HG03558 (cell line): ENCODE measurements at regions not wholly inside any gene's neighbourhood (a gene's known extent, or its start where the extent isn't known, plus 50 kb on each side); places are given as distances from the start of the nearest gene placed in this dataset.

ENCODE experiments used
- ATAC-seq: cut with Tn5 transposase; IDR thresholded peaks from one replicate; pipeline ENCODE4 v1.9.1; 2021; ENCODE audit warnings: moderate number of reproducible peaks; ENCODE audit not compliant: unreplicated experiment; ENCODE audit errors: extremely low read depth

DNA sequence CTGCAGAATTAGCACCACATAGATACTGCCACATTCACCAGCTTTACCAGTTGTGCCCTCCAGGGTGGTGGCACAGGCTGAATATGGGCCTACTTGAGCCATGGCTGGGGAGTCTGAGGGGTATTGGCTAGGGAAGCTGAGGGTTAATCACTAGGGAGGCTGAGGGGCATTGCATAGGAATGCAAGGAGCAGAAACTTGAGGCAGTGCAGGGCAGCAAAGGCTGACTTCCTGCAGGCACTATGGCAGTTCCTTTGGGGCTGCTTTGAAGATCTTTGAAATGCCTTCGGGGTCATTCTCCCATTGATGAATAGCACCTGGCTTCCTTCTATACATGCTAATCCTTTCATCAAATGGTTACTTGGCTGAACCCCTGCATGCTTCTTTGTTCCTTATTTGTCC is 171.5 kb downstream of the RCN1 start:
- ATAC-seq = no peak

DNA sequence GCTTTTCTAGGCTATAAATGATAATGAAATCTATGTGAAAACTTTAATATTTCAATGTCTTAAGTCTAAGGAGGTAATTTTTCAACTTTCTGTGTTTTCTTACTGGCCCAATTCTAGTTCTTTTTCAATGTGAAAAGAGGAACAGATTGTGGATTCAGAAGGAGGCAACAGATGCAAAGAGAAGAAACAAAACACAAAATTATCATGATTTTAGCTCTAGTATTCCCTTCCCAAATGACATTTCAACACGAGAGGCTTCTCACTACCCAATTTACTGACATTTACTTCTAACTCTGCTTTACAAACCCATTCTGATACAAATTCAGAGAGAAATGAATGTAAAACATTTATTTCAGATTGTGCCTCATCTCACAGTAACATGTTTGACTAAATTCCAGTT is 169.4 kb downstream of the WT1 start:
- ATAC-seq = no peak

DNA sequence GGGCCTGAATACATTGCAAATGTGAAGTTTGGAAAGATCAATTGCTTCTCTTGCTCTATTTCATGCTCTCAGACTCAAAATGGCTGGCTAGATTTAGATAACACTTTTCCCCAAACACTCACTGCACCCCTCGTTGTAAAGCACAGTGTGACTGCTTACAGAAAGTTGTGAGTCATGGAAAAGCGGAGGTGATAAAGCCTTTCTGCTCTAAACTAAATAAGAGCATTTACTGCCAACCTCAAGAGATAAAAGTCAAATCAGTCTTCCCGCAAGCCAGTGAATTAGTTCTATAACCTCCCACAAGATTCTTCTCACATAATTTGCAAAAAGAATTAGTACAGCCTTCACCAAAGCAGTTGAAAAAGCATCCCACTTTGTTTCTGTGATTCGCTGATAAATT is 168.7 kb downstream of the WT1 start:
- no peak for ATAC-seq

DNA sequence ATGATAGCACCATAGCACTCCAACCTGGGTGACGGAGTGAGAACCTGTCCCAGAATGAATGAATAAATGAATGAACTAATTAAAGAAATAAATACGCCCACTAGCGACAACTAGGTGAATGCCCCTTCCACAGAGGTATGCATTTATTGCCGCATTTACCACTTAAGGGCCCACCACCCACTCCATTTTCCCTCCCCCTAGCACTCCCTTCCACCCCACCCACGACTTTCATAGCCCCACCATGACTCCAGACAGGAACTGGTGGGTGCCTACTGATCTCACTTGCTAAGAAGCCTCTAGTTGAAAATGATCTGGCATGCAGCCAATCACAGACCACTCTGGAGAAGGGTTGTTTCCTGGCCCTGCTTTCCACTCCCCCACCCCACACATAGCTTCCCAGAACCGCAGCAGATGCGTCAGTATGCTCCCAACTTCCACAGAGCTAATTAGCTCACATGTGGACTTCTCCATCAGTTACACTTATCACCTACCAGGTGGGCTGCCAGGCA is 167.6 kb downstream of the WT1 start:
- no peak for ATAC-seq

DNA sequence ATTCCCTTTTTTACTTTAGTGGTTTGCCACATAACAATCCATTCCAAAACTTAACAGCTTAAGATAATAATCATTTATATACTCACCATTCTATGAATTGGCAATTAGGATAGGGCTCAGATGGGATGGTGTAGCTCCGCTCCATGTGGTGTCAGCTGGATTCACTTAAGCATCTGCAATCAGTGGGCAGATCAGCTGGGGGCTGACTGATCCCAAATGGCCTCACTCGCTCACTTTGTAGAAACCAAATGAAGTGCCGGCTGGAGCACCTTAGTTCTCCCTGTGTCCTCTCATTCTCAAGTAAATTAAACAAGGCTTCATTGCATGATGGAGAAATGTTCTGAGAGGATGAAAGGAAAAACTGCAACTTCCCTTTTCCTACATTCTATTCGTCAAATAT is 161.4 kb downstream of the WT1 start:
- no peak for ATAC-seq

DNA sequence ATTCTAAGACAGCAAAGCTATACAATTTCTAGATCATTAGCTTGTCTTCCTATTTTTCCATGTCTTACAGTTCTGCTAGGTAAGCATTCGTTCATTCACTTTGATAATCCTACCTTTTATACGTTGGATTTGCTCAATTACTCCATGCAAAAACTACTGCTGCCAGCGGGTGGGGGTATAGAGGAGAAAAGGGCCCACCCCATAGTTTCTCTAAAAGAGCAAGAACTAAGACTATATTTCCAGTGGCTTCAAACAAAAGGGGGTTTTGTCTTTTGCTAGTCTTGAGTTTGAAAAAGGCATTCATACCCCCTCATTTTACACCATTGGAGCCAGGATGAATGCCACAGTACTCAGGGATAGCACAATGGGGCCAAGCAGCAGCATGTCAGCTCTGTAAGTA is 155.7 kb downstream of the WT1 start:
- no peak for ATAC-seq

DNA sequence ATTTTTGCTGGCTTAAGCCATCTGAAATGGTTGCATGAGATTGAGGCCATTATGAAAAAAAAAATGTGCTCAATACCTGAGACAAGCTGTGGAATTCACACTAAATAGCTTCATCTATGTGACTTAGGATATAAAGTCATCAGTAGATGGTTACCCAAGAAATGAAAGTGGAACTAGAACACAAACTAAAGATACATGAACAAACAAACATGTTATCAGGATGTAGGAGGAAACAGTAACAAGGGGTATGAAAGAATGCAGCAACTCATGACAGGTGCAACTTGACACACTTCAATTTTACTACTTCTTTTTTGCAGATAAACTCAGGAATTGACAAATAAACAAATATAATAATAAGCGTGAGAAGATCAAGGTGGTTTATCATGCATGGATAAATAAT is 155.0 kb downstream of the WT1 start:
- no peak for ATAC-seq

DNA sequence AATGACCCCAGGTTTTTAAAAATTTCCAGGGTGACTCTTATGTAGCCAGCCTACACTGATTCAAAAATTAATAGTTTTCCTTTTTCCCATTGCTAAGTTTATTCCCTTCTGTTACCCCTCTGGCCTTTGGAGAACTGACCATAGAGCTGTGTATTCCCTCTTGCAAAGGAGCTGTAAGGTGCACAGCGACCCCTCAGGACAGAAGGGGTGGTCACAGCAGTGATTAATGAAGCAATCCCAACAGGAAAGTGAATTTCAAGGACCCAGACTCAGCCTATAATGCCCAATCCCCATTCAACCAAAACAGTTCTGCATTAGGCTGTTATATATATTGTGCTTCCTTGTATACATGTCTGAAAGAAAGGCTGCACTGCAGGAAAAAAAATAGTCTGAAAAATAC is 147.1 kb downstream of the WT1 start:
- no peak for ATAC-seq

DNA sequence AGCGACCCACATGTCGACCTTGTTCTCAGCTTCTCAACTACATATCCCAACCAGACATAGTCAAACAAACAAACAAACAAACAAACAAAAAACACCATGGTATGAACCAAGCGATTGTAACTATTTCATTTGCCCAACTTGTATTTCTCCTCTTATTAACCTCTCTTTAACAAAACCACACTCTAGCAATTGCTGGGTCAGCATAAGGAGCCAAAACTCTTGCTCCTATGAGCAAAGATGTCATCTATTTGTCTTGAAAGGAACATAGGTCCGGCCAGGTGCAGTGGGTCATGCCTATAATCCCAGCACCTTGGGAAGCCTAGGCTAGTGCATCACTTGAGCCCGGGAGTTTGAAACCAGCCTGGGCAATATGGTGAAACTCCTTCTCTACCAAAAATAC is 145.6 kb downstream of the WT1 start:
- no peak for ATAC-seq

DNA sequence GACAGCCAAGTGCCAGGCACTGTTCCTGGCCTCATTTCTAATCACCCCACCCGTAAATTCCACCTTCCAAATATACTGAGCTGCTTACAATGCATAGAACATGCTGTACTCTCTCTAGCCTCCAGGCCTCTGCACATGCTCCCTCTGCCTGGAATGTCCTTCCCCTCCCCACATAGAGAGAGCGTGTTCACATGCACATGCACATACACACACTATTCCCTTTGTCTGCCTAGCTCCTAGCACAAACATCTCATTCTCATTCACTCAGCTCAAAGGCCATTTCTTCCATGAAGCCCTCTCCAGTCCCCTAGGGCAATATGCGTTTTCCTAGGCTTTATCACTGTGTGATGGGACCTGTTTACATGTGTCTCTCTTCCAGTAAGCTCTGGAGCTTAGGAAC is 144.6 kb downstream of the WT1 start:
- no peak for ATAC-seq

DNA sequence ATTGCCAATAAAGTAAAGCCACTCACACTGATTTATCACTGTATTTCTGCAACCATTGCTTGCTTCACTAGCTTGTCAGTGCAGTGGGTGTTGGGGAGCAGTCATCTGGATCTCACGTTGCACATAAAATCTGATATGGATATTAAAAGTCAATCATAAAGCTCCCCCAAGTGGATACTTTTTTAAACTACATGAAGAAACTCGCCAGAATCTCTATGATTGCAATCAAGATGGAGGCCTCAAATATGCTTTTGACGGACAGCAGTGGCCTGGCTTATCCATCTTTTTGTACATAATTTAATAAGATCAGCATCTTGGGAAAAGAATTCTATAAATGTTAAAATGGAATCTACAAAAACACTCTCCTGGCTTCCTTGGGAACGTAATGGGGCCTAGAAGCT is 137.7 kb downstream of the WT1 start:
- no peak for ATAC-seq

DNA sequence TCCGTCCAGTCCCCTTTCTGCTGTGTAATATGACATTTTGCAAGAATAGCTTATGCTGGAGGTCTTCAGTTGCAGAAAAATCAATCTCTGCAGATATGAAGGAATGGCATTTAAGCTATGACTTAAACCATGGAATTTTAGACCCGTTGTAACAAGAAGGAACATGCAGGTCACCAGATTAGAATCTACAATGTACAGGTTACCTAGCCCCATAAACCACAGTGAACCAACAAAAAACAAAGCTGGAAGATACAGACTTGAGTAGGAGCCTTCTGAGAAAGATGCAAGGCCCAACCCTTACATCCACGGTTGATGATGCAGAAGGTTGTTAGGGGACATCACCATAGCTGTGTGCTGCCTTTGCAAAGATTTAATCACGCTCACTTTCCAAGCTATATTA is 132.5 kb downstream of the WT1 start:
- ATAC-seq = no peak

DNA sequence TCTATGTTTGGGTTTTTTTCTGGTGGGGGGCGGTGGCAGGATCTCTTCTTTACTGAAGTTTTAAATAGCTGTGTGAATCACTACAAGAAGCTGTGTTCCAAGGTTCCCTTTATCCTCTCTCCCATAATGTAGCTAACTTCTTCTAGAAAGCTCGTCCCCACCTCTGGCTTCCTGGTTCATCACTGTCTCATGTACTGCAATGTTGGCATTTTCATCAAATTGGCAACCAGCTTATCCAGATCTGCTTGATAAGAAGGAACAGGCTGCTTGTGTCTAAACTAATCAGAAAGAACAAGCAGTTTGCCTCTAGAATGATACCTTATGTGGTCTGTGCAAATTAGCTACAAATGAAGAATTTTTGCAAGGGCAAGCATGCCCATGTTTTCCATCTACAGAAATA is 130.8 kb downstream of the WT1 start:
- no peak for ATAC-seq

DNA sequence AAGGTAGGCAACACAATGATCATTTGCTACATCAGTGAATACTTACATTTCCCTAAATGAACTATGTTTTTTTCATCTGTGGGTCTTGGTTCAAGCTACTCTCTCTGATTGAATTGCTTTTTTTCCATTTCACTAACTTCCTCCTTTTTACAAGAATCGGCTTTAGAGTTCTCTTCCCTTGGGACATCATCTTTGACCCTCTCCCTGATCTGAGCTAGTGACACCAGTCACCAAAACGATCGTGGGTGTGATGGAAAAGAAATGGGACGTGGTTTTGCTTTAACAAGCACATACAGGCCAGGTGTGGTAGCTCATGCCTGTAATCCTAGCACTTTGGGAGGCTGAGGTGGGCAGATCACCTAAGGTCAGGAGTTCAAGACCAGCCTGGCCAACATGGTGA is 129.9 kb downstream of the WT1 start:
- no peak for ATAC-seq

DNA sequence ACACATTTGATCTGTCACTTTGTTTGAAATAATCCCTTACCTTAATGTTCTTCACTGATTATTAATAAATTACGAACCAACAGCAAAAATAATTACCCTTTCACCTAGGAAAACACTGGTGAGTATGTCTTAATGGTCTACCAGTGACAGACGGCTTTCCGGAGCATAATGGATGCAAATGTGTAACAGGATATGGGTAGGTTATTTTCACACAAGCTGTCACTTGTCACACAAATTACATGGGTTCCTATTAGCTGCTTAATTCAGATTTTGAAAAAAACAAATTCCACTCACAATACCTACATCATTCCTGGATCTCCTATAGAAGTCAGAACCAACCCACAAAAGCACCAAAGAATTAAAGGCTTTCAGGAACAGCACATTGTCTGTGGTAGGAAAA is 127.9 kb downstream of the WT1 start:
- no peak for ATAC-seq

DNA sequence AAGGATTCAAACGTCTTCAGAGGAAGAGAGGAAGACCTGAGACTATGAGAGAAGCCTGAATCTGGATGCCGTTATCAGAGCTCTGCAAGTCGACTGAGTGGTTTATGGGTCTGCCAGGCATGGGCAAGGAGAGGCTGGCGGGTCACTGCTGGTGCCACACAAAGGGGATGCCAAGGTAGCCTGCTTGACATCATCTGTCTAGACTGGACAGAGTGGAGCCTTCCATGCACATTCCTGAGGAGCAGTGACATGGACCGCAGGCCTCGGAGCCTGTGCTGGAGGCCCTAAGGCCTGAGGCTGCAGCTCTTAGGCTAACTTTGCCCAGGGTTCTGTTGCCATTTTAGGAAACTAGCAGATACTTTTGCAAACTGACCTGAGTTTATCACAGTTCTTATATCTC is 127.4 kb downstream of the WT1 start:
- no peak for ATAC-seq

DNA sequence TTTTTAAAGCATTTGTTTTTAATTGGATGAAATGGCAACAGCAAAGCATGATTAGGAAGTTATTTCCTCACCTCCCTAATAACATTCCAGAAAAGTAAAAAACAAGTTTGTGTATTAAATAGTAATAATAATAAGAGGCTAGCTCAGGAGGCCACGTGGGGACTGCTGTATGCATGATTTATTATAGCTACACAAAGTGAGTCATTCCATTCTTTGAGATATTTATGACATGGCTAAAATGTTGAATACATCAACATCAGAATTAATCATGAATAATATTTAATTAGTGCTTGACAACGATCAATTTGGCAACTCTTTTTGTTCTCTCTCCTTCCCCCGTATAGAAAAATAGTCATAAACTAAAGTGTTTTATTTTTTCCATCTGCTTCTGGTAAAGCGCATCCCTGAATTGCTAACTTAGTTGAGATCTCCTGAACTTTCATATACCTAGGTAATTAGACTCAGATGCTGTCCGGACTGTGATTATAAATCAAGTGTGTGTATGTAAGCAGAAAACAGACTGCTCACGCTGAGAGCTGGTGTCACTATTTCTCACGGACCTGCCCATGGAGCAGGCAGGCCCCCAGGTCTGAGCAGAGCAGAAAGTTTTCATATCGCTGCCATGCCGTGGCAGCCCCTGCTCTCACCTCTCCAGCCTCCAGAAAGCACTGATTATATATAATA is 125.7 kb downstream of the WT1 start:
- no peak for ATAC-seq

DNA sequence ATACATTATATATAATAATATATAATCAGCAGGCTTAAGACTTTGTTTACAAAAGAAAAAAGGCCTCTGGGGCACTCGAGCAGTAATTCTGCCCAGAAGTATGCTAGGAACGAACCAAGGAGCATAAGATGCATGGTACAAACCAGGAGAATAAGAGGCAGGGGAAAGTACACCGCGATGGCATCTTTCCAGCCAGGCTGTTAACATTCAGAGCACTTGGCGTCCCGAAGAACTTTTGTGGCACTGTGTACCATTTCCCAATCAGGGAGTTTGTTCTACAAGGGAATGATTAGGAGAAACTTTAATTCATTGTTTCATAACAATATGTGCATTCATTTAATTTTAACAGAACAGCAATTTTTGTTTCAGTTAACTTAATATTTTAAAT is 125.1 kb downstream of the WT1 start:
- no peak for ATAC-seq

DNA sequence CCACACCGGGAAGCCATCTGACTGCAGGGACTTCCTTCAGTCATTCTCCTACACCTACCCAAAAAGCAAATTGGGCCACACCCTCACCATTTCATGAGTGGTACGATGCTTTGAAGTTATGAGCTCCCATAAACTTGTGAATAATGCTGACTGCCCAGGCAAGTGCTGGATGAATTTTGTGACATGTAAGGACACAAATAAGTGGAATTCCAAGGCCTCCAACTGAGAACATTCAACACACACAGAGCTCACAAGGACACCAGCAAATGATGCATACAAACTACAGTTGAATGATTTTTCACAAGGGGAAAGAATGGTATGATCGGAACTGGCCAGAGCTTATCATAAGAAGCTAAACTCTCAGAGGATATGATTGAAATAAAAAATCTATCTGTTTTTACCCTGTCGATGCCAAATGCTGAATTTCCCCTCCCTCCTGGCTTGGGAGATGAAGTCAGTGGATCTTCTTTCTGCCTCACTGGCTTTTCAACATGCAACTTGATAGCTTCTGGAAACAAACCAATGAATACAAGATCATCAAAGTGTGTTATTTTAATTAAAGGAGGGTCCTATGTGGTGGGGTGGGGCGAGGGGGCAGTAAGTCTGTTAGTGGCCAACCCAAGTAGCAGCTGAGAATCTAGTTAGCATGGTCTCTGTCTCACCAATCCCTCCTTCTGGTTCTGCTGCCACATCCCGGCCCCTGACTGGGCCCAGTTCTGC is 123.8 kb downstream of the WT1 start:
- no peak for ATAC-seq

DNA sequence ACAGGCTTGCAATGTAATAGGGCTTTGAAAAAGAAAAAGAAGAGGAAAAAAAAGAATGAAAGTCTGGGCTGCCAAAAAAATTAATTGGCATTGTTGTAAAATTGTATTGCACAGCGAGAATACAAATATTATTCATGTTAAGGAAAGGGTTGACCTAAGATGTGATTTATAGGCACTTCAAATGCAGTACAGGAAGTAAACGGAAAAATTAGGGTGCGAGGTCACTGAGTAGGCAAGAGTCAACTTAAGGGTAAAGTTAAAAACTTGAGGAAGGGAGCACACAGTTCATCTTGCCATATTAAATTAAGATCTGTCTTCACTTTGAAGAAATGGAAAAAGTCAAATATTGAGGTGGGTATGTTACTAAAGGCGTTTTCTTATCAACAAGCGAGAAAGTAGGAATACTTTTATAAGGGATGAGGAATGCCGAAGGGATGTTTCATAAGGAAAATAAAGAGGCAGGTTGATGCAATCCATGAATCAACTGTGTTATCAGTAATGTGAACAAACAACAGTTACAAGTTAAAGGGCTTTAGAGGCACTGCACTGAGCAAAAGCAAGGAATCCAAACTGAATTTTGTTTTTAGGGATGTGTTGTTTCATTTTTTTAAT is 123.0 kb downstream of the WT1 start:
- no peak for ATAC-seq

DNA sequence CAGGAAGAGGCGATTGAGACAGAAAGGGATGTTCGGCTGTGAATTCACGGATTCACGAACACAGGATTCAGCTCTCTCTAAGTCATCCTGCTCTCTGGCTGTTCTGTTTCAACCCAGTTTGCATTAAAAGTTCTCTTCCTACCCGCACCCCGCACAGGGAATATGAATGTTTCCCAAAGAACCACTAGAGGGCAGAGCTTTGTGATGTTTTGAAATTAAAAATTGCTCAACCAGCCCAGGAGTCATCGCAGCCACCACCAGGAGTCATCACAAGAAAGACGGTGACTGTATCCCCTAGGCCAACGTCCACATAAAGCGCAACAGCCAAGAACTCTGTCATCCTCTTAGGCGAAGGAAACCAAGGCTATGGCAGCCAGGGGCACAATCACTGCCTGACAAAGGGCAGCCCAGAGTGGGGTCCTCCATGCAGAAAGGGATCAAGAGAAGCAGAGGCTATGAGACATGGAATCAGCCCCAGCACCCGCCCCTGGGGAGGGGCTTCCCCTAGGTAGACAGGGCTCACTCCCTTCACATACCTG is 122.4 kb downstream of the WT1 start:
- no peak for ATAC-seq
